Fibroblast of villous mesenchyme (primary cell): ENCODE measurements at regions not wholly inside any gene's neighbourhood (a gene's known extent, or its start where the extent isn't known, plus 50 kb on each side); places are given as distances from the start of the nearest gene placed in this dataset.

Source experiments
- DNase-seq: peaks from one replicate; pipeline ENCODE4 v3.0.0-alpha.2; 2010; ENCODE audit warnings: low read depth
- H3K4me3 ChIP-seq: 2 replicates; pipeline ENCODE4 v1.5.1; 2011; ENCODE audit warnings: low read depth, mild to moderate bottlenecking, low read length
- TF ChIP-seq, protein P1 (sequence below): IDR thresholded peaks from 2 replicates; pipeline ENCODE4 v1.5.1; 2012; ENCODE audit warnings: low read depth, mild to moderate bottlenecking, low read length; ENCODE audit not compliant: insufficient read depth

DNA sequence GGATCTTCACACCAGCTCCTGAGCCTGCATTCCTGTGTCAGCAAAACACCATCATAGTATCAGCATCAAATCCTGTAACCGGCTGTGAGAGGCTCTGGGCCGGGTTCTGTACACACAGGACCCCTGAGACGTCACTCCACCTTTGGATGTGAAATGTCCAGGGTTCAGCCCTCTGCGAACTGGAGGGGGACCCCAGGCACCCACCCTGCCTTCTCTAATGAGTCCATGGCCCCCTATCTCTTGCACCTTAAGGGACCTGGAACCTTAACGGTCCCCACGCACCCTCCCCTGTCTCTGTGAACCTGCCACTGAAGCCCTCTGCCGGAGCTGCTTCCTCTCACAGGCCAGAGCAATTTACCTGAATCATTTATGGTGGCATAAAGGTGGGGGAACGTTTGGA lies 257.8 kb downstream of the NPHP4 start:
- TF ChIP-seq, protein P1, sequence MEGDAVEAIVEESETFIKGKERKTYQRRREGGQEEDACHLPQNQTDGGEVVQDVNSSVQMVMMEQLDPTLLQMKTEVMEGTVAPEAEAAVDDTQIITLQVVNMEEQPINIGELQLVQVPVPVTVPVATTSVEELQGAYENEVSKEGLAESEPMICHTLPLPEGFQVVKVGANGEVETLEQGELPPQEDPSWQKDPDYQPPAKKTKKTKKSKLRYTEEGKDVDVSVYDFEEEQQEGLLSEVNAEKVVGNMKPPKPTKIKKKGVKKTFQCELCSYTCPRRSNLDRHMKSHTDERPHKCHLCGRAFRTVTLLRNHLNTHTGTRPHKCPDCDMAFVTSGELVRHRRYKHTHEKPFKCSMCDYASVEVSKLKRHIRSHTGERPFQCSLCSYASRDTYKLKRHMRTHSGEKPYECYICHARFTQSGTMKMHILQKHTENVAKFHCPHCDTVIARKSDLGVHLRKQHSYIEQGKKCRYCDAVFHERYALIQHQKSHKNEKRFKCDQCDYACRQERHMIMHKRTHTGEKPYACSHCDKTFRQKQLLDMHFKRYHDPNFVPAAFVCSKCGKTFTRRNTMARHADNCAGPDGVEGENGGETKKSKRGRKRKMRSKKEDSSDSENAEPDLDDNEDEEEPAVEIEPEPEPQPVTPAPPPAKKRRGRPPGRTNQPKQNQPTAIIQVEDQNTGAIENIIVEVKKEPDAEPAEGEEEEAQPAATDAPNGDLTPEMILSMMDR: no peak
- H3K4me3 ChIP-seq: no peak overlapping the region
- DNase-seq: no peak

DNA sequence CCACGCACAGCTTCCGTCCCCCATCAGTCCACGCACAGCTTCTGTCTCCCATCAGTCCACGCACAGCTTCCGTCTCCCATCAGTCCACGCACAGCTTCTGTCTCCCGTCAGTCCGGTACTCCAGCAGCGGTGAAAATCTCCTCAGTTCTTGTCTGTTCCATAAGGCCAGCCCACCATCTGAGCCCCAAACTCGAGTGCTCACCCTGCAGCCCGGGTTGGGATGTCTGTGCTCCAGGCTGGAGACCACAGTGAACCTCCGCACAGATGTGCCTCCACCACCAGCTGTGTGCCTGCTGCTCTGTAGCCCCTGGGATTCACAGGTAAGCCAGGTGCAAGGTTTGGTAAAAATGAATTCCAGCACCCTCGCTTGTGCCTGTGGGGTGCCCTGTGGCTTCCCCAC lies 258.6 kb downstream of the NPHP4 start:
- DNase-seq: no peak
- H3K4me3 ChIP-seq: no peak overlapping the region

DNA sequence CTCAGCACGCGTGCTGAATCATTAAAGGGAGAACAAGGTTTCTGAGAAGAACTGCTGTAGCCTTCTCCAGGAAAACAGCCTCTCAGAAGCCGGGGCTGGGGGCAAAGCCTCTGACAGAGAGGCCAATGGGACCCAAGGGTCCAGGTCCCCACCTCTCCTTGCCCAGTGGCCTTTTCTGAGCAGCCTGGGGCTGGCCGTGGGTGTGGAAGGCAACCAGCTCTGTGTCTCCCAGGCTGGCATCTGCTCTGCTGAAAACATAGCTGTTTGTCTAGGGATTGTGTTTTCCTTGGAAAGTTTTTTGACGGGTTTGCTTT lies 261.2 kb downstream of the NPHP4 start:
- no peak overlapping the region for H3K4me3 ChIP-seq
- TF ChIP-seq, protein P1: no peak
- no peak for DNase-seq

More for the DNA sequence above, 258.6 kb downstream of the NPHP4 start:
- TF ChIP-seq, protein P1: no peak

DNA sequence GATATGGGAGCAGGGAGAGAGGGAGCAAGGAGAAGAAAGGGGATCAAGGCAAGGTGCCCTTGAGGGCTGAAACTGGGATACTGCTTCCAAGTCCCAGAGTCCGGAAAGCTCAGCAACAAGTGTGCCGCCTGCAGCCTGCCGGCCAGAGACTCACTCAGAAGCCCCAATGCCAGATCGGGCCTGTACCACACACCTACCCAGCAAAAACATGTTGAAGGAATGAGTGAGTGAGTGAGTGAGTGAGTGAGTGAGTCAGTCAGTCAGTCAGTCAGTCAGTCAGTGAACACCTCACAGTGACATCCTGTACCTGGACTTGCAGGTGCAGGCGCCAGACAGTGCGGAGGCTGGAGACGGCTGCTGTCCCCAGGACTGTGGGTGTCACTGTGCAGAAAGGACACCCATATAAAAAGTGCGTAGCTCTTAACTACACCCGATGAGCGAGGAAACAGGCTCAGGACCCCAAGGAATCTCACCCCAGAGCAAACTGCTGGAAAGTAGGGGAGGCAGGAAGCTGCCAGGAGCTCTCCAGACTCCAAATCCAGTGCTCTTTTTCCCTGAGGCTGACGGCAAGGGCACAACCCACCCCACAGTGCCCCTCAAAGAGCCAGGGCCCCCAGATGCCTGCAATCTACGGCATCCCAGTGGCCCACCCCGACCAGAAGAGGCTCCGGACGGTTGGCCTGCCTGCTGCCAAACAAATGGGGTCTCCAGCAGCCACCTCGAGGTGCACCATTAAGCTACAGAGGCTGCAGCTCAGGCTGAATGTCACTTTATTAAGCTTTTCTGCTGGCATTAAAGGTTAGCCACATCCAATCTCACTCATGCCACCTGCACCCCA lies 261.7 kb downstream of the NPHP4 start:
- DNase-seq: no peak
- H3K4me3 ChIP-seq: no peak overlapping the region
- TF ChIP-seq, protein P1: no peak

DNA sequence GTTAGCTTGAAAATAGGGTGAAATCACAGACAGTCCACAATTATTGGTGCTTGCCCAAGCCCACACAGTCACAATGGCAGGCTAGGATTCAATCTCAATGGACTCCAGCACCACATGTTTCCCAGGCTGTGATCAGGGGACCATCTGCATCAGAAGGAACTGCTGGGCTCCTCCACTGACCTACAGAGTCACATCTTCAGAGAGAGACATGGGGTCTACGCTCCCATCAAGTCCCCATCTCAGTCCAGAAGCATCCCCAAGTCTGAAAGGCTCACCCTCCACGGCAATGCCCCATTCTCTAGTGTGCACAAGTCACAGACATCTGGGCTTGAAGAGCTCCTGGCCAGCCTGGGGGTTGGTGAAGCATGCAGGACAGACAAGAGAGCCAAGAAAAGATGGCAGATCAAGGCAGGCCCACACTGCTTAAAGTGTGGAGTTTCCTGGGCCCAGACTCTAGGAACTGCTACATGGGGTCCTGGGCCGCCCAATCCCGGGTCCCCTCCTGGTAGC lies 262.5 kb downstream of the NPHP4 start:
- H3K4me3 ChIP-seq: no peak overlapping the region
- TF ChIP-seq, protein P1: no peak
- DNase-seq: no peak

DNA sequence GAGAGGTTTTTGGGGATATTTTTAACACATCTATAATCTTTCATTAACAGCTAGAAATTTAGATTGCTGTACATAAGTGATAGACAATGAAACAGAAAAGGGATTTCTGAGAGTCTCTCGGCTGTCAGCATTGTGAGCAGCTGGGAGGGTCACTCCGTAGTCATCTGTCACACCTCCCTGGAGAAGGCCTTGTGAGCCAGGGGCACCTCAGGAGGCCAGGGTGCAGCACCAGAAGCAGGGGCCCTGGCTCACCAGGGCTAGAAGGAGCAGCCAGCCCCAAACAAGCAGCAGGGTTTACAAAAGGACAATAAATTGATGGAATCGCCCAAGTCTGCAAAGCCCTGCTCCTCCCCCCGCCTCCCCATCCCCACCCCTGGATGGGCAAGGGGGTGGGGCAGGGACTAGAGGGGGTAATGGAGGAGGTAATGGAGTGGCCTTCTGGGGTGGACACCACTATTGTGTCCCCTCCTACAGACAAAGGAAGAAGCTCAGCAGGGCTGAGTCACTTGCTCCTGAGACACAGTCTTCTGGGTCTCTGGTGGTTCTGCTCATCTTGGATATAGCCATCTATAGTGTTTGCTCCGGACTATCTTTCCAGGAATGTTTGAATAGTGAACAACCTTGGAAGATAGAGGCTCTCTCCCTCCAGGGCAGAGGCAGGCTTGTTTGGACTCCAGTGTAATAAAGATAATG lies 263.4 kb downstream of the NPHP4 start:
- H3K4me3 ChIP-seq: no peak overlapping the region
- no peak for DNase-seq
- TF ChIP-seq, protein P1: no peak
